HCT116 (cell line): ENCODE measurements at regions not wholly inside any gene's neighbourhood (a gene's known extent, or its start where the extent isn't known, plus 50 kb on each side); places are given as distances from the start of the nearest gene placed in this dataset.

Experiments
- ATAC-seq: fragments of 200-7000 bp; cut with Tn5 transposase; 2 replicates; pipeline ENCODE4 v1.9.1; 2020; ENCODE audit warnings: mild to moderate bottlenecking, moderate library complexity
- BruUV-seq: library from RNA; stranded (reverse); fragments of 400-500 nt; replicated peaks from 2 replicates; lab custom pipeline; 2021; lab: Mats Ljungman, UMichigan
- CTCF ChIA-PET: fragments of 300-600 bp; sonication (Branson Sonifier 250); formaldehyde crosslinking; loops from one replicate; lab custom pipeline; 2021; ENCODE audit warnings: antibody characterized with exemption; lab: Charles Lee
- POLR2A ChIA-PET: fragments of 300-600, 350-600 bp; sonication (Branson Sonifier 250); formaldehyde crosslinking; loops from one replicate; lab custom pipeline; 2021; ENCODE audit warnings: antibody characterized with exemption; lab: Charles Lee
- RAD21 ChIA-PET, 2 experiments: fragments of 300-600 bp; sonication (Branson Sonifier 250); formaldehyde crosslinking; loops; one replicate each; lab custom pipeline; 2023; ENCODE audit warnings: low total read pairs in 2 of 2; ENCODE audit not compliant: uncharacterized antibody in 2 of 2, unreplicated experiment in 2 of 2, low non-redundant PET in 1 of 2; lab: Charles Lee
- DNase-seq: peaks from one replicate; pipeline ENCODE4 v3.0.0-alpha.2; 2010; ENCODE audit warnings: low read depth, low spot score
- H2AFZ ChIP-seq: fragments of 200-600 bp; shearing (Covaris generic), sonication (generic); 2 replicates; pipeline ENCODE4 v1.6.1; 2017; ENCODE audit warnings: low read depth, mixed run types, mixed read lengths, antibody characterized with exemption, low read length; ENCODE audit not compliant: poor library complexity, severe bottlenecking
- H3K27ac ChIP-seq: 2 replicates; pipeline ENCODE4 v1.5.1; 2012; ENCODE audit warnings: low read depth, low read length
- H3K27me3 ChIP-seq: fragments of 200-600 bp; sonication (generic); 2 replicates; pipeline ENCODE4 v1.6.1; 2016; ENCODE audit warnings: mixed run types, low read length, mixed read lengths; ENCODE audit not compliant: insufficient read depth
- H3K36me3 ChIP-seq, 2 experiments: fragments of 200-500 bp in 1 of 2; fragments of 200-600 bp in 1 of 2; sonication (Bioruptor generic) in 1 of 2; sonication (generic) in 1 of 2; 2 replicates each; pipeline versions ENCODE4 v1.5.1 to v1.6.1; 2014 to 2016; ENCODE audit warnings: low read length in 2 of 2, inconsistent platforms in 1 of 2, mixed read lengths in 1 of 2, mixed run types in 1 of 2; ENCODE audit not compliant: insufficient read depth in 2 of 2, control insufficient read depth in 1 of 2
- H3K4me1 ChIP-seq, 2 experiments: fragments of 200-600 bp in 1 of 2; sonication (generic) in 1 of 2; 2 replicates each; pipeline versions ENCODE4 v1.5.1 to v1.6.1; 2012 to 2017; ENCODE audit warnings: low read length in 2 of 2, inconsistent platforms in 1 of 2, mild to moderate bottlenecking in 1 of 2, mixed read lengths in 1 of 2, mixed run types in 1 of 2, moderate library complexity in 1 of 2; ENCODE audit not compliant: insufficient read depth in 2 of 2, control insufficient read depth in 1 of 2
- H3K4me2 ChIP-seq: fragments of 200-600 bp; sonication (generic); 2 replicates; pipeline ENCODE4 v1.6.1; 2017; ENCODE audit warnings: mixed run types, low read length, mixed read lengths
- H3K4me3 ChIP-seq, 2 experiments: fragments of 200-600 bp in 1 of 2; sonication (generic) in 1 of 2; replicated peaks in 1 of 2; 2 replicates each; pipeline ENCODE4 v1.5.1; 2011 to 2016; ENCODE audit warnings: low read length in 2 of 2, control low read depth in 1 of 2, low read depth in 1 of 2, mild to moderate bottlenecking in 1 of 2, mixed read lengths in 1 of 2, mixed run types in 1 of 2
- H3K79me2 ChIP-seq: fragments of 200-600 bp; sonication (generic); 2 replicates; pipeline ENCODE4 v1.6.1; 2017; ENCODE audit warnings: mild to moderate bottlenecking, mixed run types, low read length, moderate library complexity, mixed read lengths; ENCODE audit not compliant: insufficient read depth
- H3K9ac ChIP-seq: fragments of 200-600 bp; sonication (generic); 2 replicates; pipeline ENCODE4 v1.6.1; 2016; ENCODE audit warnings: low read length, mixed read lengths
- H3K9me2 ChIP-seq: fragments of 200-600 bp; sonication (generic), shearing (Covaris generic); 2 replicates; pipeline ENCODE4 v1.6.1; 2017; ENCODE audit warnings: mixed run types, mild to moderate bottlenecking, moderate library complexity; ENCODE audit not compliant: insufficient read depth
- H3K9me3 ChIP-seq, 2 experiments: fragments of 200-500 bp in 1 of 2; fragments of 200-600 bp in 1 of 2; sonication (Bioruptor generic) in 1 of 2; sonication (generic) in 1 of 2; 2 replicates each; pipeline ENCODE4 v1.6.1; 2014 to 2017; ENCODE audit warnings: low read length in 2 of 2, mixed read lengths in 2 of 2, inconsistent platforms in 1 of 2, low read depth in 1 of 2, mild to moderate bottlenecking in 1 of 2, mixed run types in 1 of 2, moderate library complexity in 1 of 2; ENCODE audit not compliant: control insufficient read depth in 1 of 2, insufficient read depth in 1 of 2
- H4K20me1 ChIP-seq: fragments of 200-600 bp; sonication (generic), shearing (Covaris generic); 2 replicates; pipeline ENCODE4 v1.6.1; 2017; ENCODE audit warnings: mixed run types, mild to moderate bottlenecking, moderate library complexity; ENCODE audit not compliant: insufficient read depth
- CEBPB ChIP-seq: IDR thresholded peaks from 2 replicates; pipeline ENCODE4 v1.6.1; 2012; ENCODE audit warnings: low read depth
- ELF1 ChIP-seq: IDR thresholded peaks from 2 replicates; pipeline ENCODE4 v1.6.1; 2012; ENCODE audit warnings: low read depth, borderline replicate concordance
- EZH2 ChIP-seq: fragments of 200-600 bp; sonication (generic); IDR thresholded peaks from 2 replicates; pipeline ENCODE4 v1.6.1; 2017; ENCODE audit warnings: antibody characterized with exemption, mixed run types
- FOSL1 ChIP-seq: IDR thresholded peaks from 2 replicates; pipeline ENCODE4 v1.6.1; 2012; ENCODE audit warnings: low read depth
- POLR2A ChIP-seq: IDR thresholded peaks from 2 replicates; pipeline ENCODE4 v1.7.0; 2011; ENCODE audit warnings: borderline replicate concordance; ENCODE audit not compliant: insufficient read depth, insufficient read length; ENCODE audit errors: extremely low read depth
- RAD21 ChIP-seq: IDR thresholded peaks from 2 replicates; pipeline ENCODE4 v1.6.1; 2012; ENCODE audit warnings: low read depth, mild to moderate bottlenecking
- SIN3A ChIP-seq: IDR thresholded peaks from 2 replicates; pipeline ENCODE4 v1.6.1; 2012; ENCODE audit warnings: low read depth
- SP1 ChIP-seq: IDR thresholded peaks from 2 replicates; pipeline ENCODE4 v1.6.1; 2012; ENCODE audit warnings: low read depth
- TCF7L2 ChIP-seq: IDR thresholded peaks from 2 replicates; pipeline ENCODE4 v1.7.0; 2011; ENCODE audit warnings: borderline replicate concordance, inconsistent platforms; ENCODE audit not compliant: insufficient read depth, insufficient read length; ENCODE audit errors: extremely low read depth
- YY1 ChIP-seq: IDR thresholded peaks from 2 replicates; pipeline ENCODE4 v1.6.1; 2011; ENCODE audit warnings: low read length, low read depth, moderate library complexity, mild to moderate bottlenecking; ENCODE audit not compliant: insufficient replicate concordance; ENCODE audit errors: extremely low read depth
- ZFX ChIP-seq: fragments of 450-650 bp; IDR thresholded peaks from 2 replicates; pipeline ENCODE4 v1.6.1; 2017
- ZNF274 ChIP-seq: fragments of 200-500 bp; sonication (Bioruptor generic); IDR thresholded peaks from 2 replicates; pipeline ENCODE4 v1.6.1; 2014; ENCODE audit warnings: mild to moderate bottlenecking, low read depth, low read length, inconsistent platforms
- intact Hi-C: fragments of 100-400 bp; cut with micrococcal nuclease; formaldehyde crosslinking; loops from 2 replicates; pipeline ENCODE4 v1.10.0; 2022
- TF ChIP-seq, protein P1 (sequence below): IDR thresholded peaks from 2 replicates; pipeline ENCODE4 v1.6.1; 2011; ENCODE audit warnings: mild to moderate bottlenecking, low read length, moderate library complexity; ENCODE audit not compliant: insufficient replicate concordance; ENCODE audit errors: extremely low read depth
- TF ChIP-seq, protein P2 (sequence below): IDR thresholded peaks from 2 replicates; pipeline ENCODE4 v1.6.1; 2012
- TF ChIP-seq, protein P3 (sequence below), 3 experiments: fragments of 200-600 bp in 1 of 3; sonication (generic) in 1 of 3; IDR thresholded peaks in 2 of 3; conservative IDR thresholded peaks in 1 of 3; 2 replicates each; pipeline ENCODE4 v1.5.1; 2012 to 2017; ENCODE audit warnings: low read depth in 2 of 3, low read length in 2 of 3, antibody characterized with exemption in 1 of 3, borderline replicate concordance in 1 of 3, control low read depth in 1 of 3, mild to moderate bottlenecking in 1 of 3, mixed read lengths in 1 of 3, mixed run types in 1 of 3, moderate library complexity in 1 of 3; ENCODE audit not compliant: insufficient read depth in 1 of 3
- TF ChIP-seq, protein P4 (sequence below): IDR thresholded peaks from 2 replicates; pipeline ENCODE4 v1.6.1; 2012; ENCODE audit warnings: low read depth

DNA sequence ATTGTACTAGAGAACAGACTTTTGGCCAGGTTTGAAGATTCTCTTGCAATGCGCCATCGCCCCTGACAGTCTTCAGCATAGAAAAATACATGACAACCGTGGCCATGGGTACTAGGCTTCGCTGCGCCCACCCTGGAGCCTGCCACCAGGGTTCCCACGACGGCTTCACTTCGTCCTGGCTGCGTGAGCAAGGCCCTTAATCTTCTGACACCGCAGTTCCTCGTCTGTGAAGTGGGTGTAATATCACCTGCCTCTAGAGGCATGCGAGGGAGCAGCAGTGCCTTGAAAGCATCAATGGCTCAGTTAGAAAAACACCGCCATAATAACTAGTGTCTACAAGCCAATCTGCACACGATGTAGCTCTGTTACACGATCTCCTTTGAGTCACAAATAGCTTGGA is 175.2 kb upstream of the HS6ST1 start:
- Histone ChIP-seq H3K9ac (no peak overlapping the region), H2AFZ (no peak overlapping the region), H3K27ac (no peak overlapping the region), H4K20me1 (no peaks in the 10 kb centered on the region), H3K4me1 (no peaks in the 10 kb centered on the region), H3K9me3 (no peaks in the 10 kb centered on the region), H3K4me3 (no peak overlapping the region), H3K79me2 (no peaks in the 10 kb centered on the region), H3K9me2 (no peaks in the 10 kb centered on the region), H3K27me3 (0 out of 2 replicates have a peak, but pooled peaks cover 3% of the 10 kb centered on the region), H3K36me3 (no peaks in the 10 kb centered on the region), H3K4me2 (no peak overlapping the region)
- ATAC-seq (no peak; the same call in 1 of the 2 replicates), DNase-seq (no peak)
- BruUV-seq, result no TSS peak
- intact Hi-C loops, result no loop called here
- TF ChIP-seq, protein P1, sequence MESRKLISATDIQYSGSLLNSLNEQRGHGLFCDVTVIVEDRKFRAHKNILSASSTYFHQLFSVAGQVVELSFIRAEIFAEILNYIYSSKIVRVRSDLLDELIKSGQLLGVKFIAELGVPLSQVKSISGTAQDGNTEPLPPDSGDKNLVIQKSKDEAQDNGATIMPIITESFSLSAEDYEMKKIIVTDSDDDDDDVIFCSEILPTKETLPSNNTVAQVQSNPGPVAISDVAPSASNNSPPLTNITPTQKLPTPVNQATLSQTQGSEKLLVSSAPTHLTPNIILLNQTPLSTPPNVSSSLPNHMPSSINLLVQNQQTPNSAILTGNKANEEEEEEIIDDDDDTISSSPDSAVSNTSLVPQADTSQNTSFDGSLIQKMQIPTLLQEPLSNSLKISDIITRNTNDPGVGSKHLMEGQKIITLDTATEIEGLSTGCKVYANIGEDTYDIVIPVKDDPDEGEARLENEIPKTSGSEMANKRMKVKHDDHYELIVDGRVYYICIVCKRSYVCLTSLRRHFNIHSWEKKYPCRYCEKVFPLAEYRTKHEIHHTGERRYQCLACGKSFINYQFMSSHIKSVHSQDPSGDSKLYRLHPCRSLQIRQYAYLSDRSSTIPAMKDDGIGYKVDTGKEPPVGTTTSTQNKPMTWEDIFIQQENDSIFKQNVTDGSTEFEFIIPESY, result no peak
- no peak for TF ChIP-seq EZH2
- no peak for TF ChIP-seq CEBPB
- TF ChIP-seq FOSL1, result no peak
- TF ChIP-seq, protein P2, sequence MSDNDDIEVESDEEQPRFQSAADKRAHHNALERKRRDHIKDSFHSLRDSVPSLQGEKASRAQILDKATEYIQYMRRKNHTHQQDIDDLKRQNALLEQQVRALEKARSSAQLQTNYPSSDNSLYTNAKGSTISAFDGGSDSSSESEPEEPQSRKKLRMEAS, result no peak
- no peak for TF ChIP-seq ZFX
- TF ChIP-seq, protein P3, sequence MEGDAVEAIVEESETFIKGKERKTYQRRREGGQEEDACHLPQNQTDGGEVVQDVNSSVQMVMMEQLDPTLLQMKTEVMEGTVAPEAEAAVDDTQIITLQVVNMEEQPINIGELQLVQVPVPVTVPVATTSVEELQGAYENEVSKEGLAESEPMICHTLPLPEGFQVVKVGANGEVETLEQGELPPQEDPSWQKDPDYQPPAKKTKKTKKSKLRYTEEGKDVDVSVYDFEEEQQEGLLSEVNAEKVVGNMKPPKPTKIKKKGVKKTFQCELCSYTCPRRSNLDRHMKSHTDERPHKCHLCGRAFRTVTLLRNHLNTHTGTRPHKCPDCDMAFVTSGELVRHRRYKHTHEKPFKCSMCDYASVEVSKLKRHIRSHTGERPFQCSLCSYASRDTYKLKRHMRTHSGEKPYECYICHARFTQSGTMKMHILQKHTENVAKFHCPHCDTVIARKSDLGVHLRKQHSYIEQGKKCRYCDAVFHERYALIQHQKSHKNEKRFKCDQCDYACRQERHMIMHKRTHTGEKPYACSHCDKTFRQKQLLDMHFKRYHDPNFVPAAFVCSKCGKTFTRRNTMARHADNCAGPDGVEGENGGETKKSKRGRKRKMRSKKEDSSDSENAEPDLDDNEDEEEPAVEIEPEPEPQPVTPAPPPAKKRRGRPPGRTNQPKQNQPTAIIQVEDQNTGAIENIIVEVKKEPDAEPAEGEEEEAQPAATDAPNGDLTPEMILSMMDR (IDR thresholded peaks at IDR 0.05 in 2 of 3, conservative IDR thresholded peaks at IDR 0.05 in 1 of 3; ENCODE audit: borderline replicate concordance in 1 of 3, insufficient read depth in 1 of 3, low read depth in 2 of 3, low read length in 2 of 3), result no peak
- TF ChIP-seq SIN3A, result no peak
- TF ChIP-seq, protein P4, sequence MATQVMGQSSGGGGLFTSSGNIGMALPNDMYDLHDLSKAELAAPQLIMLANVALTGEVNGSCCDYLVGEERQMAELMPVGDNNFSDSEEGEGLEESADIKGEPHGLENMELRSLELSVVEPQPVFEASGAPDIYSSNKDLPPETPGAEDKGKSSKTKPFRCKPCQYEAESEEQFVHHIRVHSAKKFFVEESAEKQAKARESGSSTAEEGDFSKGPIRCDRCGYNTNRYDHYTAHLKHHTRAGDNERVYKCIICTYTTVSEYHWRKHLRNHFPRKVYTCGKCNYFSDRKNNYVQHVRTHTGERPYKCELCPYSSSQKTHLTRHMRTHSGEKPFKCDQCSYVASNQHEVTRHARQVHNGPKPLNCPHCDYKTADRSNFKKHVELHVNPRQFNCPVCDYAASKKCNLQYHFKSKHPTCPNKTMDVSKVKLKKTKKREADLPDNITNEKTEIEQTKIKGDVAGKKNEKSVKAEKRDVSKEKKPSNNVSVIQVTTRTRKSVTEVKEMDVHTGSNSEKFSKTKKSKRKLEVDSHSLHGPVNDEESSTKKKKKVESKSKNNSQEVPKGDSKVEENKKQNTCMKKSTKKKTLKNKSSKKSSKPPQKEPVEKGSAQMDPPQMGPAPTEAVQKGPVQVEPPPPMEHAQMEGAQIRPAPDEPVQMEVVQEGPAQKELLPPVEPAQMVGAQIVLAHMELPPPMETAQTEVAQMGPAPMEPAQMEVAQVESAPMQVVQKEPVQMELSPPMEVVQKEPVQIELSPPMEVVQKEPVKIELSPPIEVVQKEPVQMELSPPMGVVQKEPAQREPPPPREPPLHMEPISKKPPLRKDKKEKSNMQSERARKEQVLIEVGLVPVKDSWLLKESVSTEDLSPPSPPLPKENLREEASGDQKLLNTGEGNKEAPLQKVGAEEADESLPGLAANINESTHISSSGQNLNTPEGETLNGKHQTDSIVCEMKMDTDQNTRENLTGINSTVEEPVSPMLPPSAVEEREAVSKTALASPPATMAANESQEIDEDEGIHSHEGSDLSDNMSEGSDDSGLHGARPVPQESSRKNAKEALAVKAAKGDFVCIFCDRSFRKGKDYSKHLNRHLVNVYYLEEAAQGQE, result no peak
- TF ChIP-seq RAD21, result no peak
- TF ChIP-seq ELF1, result no peak
- TF ChIP-seq TCF7L2, result no peak
- TF ChIP-seq ZNF274, result no peak
- TF ChIP-seq YY1, result no peak
- no peak for TF ChIP-seq SP1
- TF ChIP-seq POLR2A, result no peak
- ChIA-PET RAD21 (no interaction called here), POLR2A (no interaction called here), CTCF (no interaction called here)
